ENCODE measurements at regions not wholly inside any gene's neighbourhood (a gene's known extent, or its start where the extent isn't known, plus 50 kb on each side); places are given as distances from the start of the nearest gene placed in this dataset.

DNA sequence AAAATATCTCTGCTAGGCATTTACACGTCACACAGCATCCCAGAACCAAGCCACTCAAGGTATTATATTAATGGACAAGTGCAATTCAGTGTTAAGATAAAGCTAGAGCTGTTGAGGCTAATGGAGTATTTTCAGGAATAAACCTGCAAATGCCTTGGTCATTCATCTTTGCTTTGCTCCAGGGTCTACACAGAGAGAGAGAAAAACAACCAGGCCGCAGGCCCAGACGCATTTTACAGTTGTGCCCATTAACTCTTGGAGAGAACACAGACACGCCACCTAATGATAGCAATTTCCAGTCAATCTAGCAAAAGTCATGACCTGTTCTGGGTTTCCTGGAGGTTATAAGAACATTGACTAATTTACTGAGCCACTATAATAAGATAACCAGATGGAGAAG lies 829.3 kb downstream of the LRRTM4 start:
- no peak for TF ChIP-seq EZH2 (IDR thresholded peaks at IDR 0.05; ENCODE audit: insufficient read depth, poor library complexity, severe bottlenecking)
- no peak for TF ChIP-seq EZH2phosphoT487 (IDR thresholded peaks at IDR 0.05; ENCODE audit: insufficient read depth, low read depth)

All from GM23248 (cell line).